GM18951 (cell line): ENCODE measurements at regions not wholly inside any gene's neighbourhood (a gene's known extent, or its start where the extent isn't known, plus 50 kb on each side); places are given as distances from the start of the nearest gene placed in this dataset.

ENCODE experiments used
- POLR2A ChIP-seq: IDR thresholded peaks from 4 replicates; pipeline ENCODE4 v1.6.1; 2011; ENCODE audit warnings: mild to moderate bottlenecking; ENCODE audit not compliant: insufficient read length, insufficient read depth; ENCODE audit errors: extremely low read depth
- in situ Hi-C: fragments of 300-500 bp; cut with MboI; formaldehyde crosslinking; loops from one replicate; pipeline ENCODE4 v1.12.0; 2022; ENCODE audit warnings: low sequenced_read_pairs, mixed read lengths, inconsistent platforms; ENCODE audit not compliant: unreplicated experiment

DNA sequence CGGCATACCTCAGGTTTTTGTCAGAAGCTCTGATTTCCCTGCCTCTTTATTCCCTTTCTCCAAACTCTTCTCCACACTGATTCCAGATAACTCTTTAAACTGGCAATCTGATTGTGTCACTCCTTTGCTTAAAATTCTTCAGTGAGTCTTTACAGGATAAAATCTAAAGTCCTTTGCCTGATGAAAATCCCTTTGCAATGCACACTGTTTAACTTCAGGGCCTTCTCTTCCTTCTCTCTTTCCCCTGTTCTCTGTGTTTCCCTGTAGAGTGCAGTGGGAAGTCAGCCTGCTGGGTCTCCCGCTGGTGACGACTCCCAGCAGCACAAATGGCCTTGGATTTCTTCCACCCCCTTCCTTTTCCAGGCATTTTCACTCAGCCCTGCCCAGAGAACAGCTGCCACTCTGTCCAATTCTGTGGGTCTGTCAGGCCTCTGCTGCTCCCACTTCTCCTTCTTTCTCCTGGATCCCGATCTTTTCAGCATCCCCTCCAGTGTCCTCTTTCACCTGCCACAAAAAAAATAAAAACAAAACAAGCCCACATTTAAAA, 189.9 kb upstream of the NWD2 start:
- no peak for TF ChIP-seq POLR2A

DNA sequence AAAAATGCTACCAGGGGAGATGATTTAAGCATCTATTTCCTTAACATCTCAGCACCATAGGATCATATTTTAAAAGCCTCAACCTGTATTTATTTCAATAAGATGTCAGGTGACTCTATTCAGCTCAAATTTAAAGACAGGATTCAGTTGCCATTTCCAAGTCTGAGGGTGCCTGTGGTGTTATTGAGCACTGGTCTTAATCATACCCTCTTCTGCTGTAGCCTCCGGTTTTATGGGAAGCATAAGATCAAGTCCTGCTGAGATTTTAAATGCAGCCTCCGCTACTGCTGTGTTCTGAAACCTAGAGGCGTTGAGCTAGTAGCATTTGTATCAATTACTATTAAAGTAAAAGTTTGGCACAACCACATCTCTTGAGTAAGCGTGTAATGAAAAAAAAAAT, 185.7 kb upstream of the NWD2 start:
- TF ChIP-seq POLR2A, result no peak
- in situ Hi-C loops, result no loop called here

More for the DNA sequence above, 189.9 kb upstream of the NWD2 start:
- in situ Hi-C loops, result no loop called here

DNA sequence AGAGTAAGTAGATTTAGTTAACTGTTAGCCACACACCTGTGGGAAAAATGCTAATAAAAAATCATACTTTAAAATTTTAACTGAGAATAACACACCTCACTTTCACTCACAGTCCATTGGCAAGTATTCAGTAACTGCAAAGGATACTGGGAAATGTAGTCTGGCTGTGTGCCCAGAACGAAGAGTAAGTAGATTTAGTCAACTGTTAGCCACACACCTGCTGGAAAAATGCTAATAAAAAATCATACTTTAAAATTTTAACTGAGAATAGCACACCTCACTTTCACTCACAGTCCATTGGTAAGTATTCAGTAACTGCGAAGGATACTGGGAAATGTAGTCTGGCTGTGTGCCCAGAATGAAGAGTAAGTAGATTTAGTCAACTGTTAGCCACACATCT, 178.4 kb upstream of the NWD2 start:
- in situ Hi-C loops, result no loop called here
- no peak for TF ChIP-seq POLR2A

DNA sequence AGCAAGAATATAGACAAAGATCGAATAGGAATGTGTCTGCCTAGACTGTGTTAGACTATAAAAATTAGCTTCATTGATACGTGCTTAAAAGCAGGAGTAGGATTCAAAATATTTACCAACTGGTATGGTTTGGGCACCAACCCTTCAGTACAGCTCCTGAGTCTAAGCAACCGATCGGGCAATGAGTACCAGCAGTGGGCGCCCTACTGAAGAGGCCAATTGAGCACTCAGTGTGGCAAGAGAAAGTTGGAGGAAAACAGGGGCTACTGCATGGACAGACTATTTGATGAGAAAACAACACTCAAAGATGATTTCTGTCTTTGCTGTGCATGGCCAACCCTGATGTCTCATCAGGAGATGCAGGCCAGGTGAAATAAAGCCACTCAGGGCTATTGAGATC, 176.0 kb upstream of the NWD2 start:
- in situ Hi-C loops, result no loop called here
- no peak for TF ChIP-seq POLR2A

DNA sequence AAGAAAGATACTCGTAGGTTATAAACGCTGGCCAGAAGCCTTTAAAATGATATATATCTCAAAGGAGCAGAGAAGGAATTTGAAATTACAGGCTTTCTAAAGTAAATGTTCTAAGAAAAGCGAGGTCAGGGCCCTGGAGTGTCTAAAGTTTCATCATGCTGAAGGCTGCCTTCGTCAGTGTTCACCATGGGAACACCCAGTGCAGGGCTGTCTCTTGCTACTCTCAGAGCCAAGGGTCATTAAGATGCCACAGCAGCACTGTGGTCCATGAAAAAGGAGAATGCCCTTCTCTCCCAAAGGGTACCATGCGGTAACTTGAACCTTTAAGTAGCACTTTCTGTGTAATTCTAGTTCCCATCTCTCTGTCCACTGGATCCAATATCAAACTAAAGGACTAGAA, 174.5 kb upstream of the NWD2 start:
- TF ChIP-seq POLR2A, result no peak

DNA sequence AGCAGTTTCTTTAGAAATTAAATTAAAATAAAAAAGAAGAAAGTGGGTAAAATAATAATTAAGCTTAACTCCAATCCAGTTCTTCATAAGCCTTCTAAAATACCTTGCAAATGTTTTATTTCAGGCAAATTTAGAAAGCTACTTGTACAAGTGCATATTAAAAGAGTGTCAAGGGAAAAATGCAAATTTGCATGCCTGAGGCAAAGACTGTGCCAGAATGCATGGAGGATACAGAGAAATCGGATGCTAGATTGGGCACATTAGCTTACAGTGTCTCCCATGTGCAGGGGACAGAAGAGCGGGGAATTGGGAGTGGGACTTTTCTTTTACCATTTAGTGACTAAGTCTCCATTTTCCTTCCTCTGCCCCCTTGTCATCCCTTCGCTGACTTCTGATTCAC, 173.0 kb upstream of the NWD2 start:
- TF ChIP-seq POLR2A, result no peak
- in situ Hi-C loops, result no loop called here

More for the DNA sequence above, 174.5 kb upstream of the NWD2 start:
- in situ Hi-C loops, result no loop called here

DNA sequence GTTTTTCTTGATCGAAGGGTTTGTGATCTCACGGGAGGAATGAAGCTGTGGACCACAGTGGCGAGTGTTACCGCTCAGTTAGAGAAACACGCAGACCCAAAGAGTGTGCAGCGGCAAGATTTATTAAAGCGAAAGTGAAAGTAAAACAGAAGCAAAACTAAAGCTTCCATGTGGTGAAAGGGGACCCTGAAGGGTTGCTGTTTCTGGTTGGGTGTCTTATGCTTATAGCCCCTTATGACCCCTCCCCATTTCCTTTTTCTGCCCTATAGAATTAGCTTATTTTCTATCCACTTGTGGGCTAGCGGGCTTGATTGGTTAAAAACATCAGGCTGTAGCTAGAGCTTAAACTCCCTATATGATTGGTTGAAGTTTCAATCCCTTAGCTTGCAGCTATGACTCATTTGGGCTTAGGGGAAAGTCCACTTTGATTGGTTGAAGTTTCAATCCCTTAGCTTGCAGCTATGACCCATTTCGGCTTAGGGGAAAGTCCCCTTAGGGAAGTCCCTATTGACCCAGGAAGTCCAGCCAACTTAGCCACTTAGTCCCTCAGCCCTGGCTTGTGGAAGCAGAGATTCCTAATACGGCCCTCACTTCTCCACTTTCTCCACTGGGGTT, 171.2 kb upstream of the NWD2 start:
- no peak for TF ChIP-seq POLR2A
- in situ Hi-C loops, result no loop called here

DNA sequence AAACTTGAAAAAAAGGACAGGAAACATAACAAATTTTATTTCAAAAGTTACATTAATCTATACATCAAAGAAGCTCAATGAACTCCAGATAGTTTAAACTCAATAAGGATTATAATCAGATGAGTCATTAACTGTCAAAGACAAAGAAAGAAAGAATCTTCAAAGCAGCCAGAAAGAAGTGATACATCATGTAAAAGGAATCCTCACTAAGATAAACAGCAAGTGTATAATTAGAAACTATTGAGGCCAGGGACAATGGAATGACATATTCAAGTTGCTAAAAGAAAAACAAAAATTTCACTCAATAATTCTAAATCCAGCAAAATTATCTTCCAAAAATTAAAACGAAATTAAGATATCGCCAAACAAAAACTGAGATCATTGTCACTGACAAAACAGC, 161.6 kb upstream of the NWD2 start:
- TF ChIP-seq POLR2A, result no peak
- in situ Hi-C loops, result no loop called here

DNA sequence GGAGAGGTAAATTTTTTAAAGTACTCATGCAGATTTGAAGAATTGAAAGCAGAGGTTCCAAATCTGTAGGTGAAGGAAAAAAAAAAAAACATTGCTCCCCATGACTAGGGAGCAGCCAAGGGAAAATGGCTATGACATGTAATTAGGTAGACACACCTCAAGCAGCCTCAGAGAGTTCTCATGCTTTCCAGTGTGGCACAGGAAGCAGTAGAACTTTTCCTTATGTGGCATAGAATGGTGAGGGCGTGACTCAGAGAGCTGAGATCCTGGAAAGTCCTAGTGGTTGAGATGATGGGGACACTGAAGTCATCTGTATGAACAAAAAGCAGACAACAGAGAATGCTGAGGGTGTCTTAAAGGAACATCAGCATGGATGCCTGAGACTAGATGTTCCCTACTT, 148.6 kb upstream of the NWD2 start:
- in situ Hi-C loops, result no loop called here

DNA sequence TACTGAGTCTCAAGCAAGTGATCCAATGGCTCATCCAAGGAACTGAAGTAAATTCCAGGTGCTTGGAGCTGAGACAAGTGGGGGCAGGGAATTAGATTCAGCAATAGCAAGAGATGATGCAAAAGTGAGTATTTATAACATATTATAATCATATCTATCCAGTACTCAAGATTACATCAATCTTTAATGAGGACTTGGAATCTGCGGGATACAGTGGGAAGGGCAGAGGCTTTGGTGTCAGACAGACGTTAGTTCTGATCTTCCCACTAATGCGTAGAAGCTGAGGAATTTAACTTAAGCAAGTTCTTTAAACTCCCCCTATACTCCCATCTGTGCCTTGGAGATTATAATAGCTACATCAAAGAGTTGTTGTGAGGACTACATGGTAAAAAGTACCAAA, 143.4 kb upstream of the NWD2 start:
- in situ Hi-C loops, result no loop called here
- no peak for TF ChIP-seq POLR2A

More for the DNA sequence above, 148.6 kb upstream of the NWD2 start:
- TF ChIP-seq POLR2A, result no peak

DNA sequence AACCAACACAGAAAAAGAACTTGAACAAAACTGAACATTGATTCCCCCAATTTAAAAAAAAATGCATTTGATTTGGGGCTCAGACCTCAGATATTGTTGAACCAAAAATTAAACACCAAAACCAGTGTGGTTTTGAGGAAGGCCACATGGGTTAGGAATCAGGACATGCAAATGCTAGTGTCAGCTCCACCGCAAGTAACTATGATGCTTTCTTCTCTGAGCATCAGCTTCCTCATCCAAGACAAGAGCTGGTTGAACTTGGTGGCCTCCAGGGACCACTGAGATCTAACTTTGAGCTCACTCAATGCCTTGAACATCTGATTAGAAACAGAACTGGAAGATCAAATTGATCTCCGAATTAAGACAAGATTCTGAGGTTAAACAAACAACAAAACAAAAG, 142.9 kb upstream of the NWD2 start:
- no peak for TF ChIP-seq POLR2A
- in situ Hi-C loops, result no loop called here

DNA sequence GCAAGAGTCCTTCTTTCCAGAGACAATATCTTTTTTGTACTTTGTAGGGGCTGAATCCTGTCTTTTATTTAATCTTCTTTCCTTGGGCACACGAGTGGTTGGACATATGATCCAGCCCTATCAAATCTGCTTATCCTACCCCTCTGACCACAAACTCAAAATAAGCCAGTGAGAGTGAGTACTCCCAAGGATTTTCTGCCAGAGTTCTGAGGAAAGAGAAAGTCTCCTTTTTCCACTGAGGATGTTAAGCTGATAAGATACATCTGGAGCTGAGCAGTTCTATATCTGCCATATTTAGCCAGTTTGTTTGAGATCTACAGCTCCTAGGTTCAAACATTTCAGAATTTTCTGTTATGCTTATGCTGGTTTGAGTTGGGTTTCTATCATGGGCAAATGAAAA, 134.8 kb upstream of the NWD2 start:
- in situ Hi-C loops, result no loop called here
- TF ChIP-seq POLR2A, result no peak

DNA sequence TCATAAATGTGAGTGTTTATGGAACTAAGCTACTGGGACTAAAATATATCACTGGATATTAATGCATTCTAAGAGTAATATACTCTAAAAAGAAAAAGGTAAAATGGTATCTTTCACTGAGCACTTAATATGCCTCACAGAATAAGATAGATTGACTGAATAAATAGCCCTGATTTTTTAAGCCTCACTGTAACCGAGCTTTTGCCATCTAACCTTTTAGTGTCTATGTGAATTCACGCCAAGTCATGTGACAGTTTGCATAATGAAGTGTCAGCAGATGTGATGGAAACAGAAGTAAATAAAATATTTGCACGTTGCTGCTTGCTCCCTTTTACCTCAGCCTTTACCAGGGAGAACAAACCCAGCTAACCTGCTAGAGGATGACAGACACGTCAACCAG, 119.7 kb upstream of the NWD2 start:
- in situ Hi-C loops, result no loop called here
- TF ChIP-seq POLR2A, result no peak

DNA sequence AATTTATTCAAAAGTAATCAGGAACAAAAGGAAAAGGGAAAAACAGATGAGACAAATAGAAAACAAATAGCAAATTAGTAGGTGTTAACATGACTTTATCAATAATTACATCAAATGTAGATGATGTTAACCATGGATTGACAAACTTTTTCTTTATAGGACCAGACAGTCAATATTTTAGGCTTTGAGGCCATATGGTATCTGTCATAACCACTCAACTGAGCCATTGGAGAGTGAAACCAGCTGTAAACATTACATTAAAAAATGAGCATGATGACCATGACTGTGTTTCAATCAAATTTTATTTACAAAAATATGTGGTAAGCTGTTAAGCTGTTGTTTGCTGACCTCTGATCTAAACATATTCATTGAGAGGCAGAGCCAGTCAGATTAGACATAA, 118.5 kb upstream of the NWD2 start:
- in situ Hi-C loops, result no loop called here
- TF ChIP-seq POLR2A, result no peak

DNA sequence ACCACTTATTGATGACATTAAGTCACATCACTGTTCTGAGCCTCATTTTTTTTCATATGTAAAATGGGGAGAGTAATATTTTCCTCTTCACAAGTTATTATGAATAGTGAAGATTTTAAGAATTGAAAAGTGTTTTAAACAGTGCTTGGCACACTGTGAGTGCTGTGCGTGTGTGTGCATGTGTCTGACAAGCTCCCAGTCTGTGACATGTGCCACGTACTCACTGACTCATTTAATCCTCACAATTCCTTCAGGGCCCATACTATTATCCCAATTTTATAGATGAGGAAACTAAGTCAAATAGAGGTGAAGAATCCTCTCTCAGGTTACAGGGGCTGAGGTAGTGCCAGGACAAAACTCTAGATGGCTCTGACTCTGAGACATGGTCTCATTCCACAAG, 114.1 kb upstream of the NWD2 start:
- in situ Hi-C loops, result no loop called here
- no peak for TF ChIP-seq POLR2A
